ENCODE measurements at regions not wholly inside any gene's neighbourhood (a gene's known extent, or its start where the extent isn't known, plus 50 kb on each side); places are given as distances from the start of the nearest gene placed in this dataset.

- CTCF ChIA-PET = no interaction called here
- no peak for FAIRE-seq
- DNase-seq (ENCODE audit: low read depth in 1 of 2, low spot score in 1 of 2) = no peak
Observed at GRCh38 chr5:120771202-120771601, 307.1 kb downstream of the PRR16 start.

DNA sequence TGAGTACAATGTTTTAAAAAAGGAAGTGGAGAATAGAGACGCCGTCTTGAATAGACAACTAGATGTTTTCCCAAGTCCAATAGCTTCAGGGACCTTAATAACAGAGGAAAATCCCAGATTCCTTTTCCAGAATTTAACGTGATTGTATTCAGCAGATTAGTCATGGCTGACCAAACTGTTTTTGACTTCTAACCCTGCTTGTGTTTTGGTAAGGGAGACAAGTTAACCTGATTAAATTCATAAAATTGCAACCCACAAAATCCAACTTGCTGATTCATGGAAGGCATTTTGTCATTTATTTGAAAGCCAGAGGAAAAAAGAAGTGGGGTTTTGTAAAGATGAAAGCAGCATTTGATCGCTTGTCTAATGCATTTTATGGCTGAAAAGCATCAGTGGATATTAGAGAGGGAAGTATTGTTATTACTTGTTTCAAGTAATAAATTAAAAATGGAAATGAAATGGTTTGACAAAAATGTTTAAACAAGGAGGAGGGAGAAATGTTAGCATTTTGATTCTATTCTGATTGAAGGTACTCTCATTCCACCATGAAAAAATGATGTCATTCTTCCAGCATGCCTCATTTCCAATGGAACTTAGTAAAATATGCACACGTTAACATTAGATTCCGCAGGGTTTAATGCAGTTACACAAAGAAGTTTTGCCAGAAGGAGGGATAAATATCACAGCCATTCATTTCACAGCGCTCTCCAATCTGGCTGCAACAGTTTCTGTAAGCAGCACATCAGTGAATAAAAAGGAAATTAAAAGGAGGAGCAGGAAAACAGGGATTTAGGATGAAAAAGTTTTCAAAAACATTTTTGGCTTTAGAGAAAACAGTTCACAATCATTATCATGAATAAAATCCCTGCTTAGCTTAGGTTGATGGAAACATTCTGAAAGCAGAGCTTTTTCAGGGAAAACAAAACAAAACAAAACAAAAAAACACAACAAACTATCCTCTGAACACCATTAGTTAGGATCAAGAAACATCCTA lies 314.7 kb downstream of the PRR16 start:
- no peaks in the 10 kb centered on the region for H3K9me3 ChIP-seq
- no peak for TF ChIP-seq SREBF2 (IDR thresholded peaks at IDR 0.05)
- TF ChIP-seq CBX2 (IDR thresholded peaks at IDR 0.05; ENCODE audit: borderline replicate concordance, low read depth) = no peak
- no peak for TF ChIP-seq RCOR1 (IDR thresholded peaks at IDR 0.05; ENCODE audit: low read depth, low read length)
- TF ChIP-seq KDM1A (IDR thresholded peaks at IDR 0.05; ENCODE audit: low read depth) = no peak
- no peak for TF ChIP-seq NPAS2 (CRISPR knock-in tag; IDR thresholded peaks at IDR 0.05; ENCODE audit: borderline replicate concordance)
- TF ChIP-seq EHMT2 (IDR thresholded peaks at IDR 0.05; ENCODE audit: low read depth) = no peak
- no peak for TF ChIP-seq TP53 (CRISPR knock-in tag; IDR thresholded peaks at IDR 0.05)
- no peak for TF ChIP-seq REST (IDR thresholded peaks at IDR 0.05)
- TF ChIP-seq NR3C1 (IDR thresholded peaks at IDR 0.05) = no peak
- no peak for TF ChIP-seq MAFK (IDR thresholded peaks at IDR 0.05; ENCODE audit: partially characterized antibody)
- no peak for TF ChIP-seq TFCP2L1 (CRISPR knock-in tag; IDR thresholded peaks at IDR 0.05)
- TF ChIP-seq POLR2AphosphoS2 (conservative IDR thresholded peaks at IDR 0.05; ENCODE audit: low read length) = no peak
- no peak for TF ChIP-seq EP300 (IDR thresholded peaks at IDR 0.05)
- no peak for TF ChIP-seq POLR2A (IDR thresholded peaks at IDR 0.05; ENCODE audit: low read length)
- CTCF ChIA-PET = no interaction called here
- WGBS (ENCODE audit: missing lambda C conversion rate) = 28% methylated on average over 7 of the region's 7 CpGs
- DNase-seq (ENCODE audit: low read depth in 1 of 2, low spot score in 1 of 2) (no peak), FAIRE-seq (no peak), ATAC-seq (no peak)
- POLR2A ChIA-PET = no interaction called here
- no peak overlapping the region for H3K4me2 ChIP-seq
- no peaks in the 10 kb centered on the region for H3K4me1 ChIP-seq
- no peak overlapping the region for H3K27ac ChIP-seq
- H3K4me3 ChIP-seq = no peak overlapping the region

More at GRCh38 chr5:120771202-120771601, 307.1 kb downstream of the PRR16 start:
- no peak for ATAC-seq
- Histone ChIP-seq H3K4me1 (no peaks in the 10 kb centered on the region), H3K4me3 (no peak overlapping the region), H3K4me2 (no peak overlapping the region), H3K27ac (no peak overlapping the region), H3K9me3 (no peaks in the 10 kb centered on the region)
- TF ChIP-seq CHD4 (IDR thresholded peaks at IDR 0.05; ENCODE audit: borderline replicate concordance) = no peak
- POLR2A ChIA-PET = no interaction called here
- 8% methylated on average over 1 of the region's 1 CpG for WGBS (ENCODE audit: missing lambda C conversion rate)

DNA sequence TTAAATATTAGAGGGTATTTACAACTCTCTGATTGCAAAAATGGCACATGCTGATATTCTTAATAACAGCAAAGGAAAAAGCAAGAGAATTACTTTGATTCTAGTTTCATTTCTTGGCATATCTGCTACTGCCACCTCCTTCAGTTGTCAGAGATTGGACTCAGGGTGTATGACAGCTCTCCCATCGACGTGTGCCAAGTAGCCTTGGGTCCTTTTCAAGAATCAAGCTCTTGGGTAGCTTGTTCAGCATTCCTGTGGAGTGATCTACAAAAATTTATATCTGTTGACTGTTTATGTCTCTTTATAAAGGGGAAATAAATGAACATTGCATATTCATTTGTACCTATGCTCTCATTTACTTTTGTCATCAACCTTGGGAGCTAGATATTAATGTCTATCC lies 315.6 kb downstream of the PRR16 start:
- CTCF ChIA-PET = no interaction called here
- POLR2A ChIA-PET = no interaction called here
- Histone ChIP-seq H3K9me3 (no peaks in the 10 kb centered on the region), H3K4me2 (no peak overlapping the region), H3K4me1 (no peaks in the 10 kb centered on the region), H3K4me3 (no peak overlapping the region), H3K27ac (no peak overlapping the region)
- WGBS (ENCODE audit: missing lambda C conversion rate) = 9% methylated on average over 2 of the region's 2 CpGs
- no peak for FAIRE-seq
- no peak for TF ChIP-seq REST (IDR thresholded peaks at IDR 0.05)
- TF ChIP-seq HOXA7 (CRISPR knock-in tag; IDR thresholded peaks at IDR 0.05) = no peak
- TF ChIP-seq ZSCAN20 (CRISPR knock-in tag; IDR thresholded peaks at IDR 0.05) = no peak
- no peak for TF ChIP-seq NR3C1 (IDR thresholded peaks at IDR 0.05)
- no peak for TF ChIP-seq EP300 (IDR thresholded peaks at IDR 0.05)
- no peak for TF ChIP-seq CHD4 (IDR thresholded peaks at IDR 0.05; ENCODE audit: borderline replicate concordance)
- TF ChIP-seq ATOH8 (CRISPR knock-in tag; IDR thresholded peaks at IDR 0.05; ENCODE audit: low read depth) = no peak
- no peak for TF ChIP-seq CHD2 (IDR thresholded peaks at IDR 0.05; ENCODE audit: low read length, partially characterized antibody)
- TF ChIP-seq HDAC2 (IDR thresholded peaks at IDR 0.05) = no peak
- no peak for TF ChIP-seq ELK1 (IDR thresholded peaks at IDR 0.05; ENCODE audit: low read depth, low read length)
- TF ChIP-seq HEYL (CRISPR knock-in tag; IDR thresholded peaks at IDR 0.05) = no peak
- DNase-seq (ENCODE audit: low read depth in 1 of 2, low spot score in 1 of 2) = no peak
- ATAC-seq = no peak
